ENCODE measurements at regions not wholly inside any gene's neighbourhood (a gene's known extent, or its start where the extent isn't known, plus 50 kb on each side); places are given as distances from the start of the nearest gene placed in this dataset.

DNA sequence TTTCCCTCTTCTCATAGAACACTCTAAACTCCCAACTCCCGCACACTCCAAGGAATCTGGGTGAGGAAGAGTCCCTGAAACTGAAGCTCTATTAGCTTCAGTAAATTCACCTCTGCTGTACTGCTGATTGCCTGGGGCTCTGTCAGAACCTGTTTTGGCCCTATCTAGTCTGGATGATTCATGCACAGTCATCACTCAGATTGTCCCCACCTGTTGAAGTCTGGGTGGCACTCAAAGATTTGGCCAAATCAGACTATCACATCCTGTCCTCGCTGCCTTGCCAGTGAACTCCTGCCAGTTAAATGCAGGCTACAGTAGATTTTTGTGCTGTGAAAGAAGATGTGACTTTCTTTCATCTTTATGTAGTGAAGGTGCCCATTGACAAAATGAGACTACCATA lies 63.5 kb upstream of the EMCN start:
- no peak for TF ChIP-seq POLR2A (IDR thresholded peaks at IDR 0.05; ENCODE audit: low read length)
- no peak for TF ChIP-seq GATA1 (IDR thresholded peaks at IDR 0.05; ENCODE audit: low read depth, low read length)

All from erythroblast (primary cell).